ENCODE measurements at regions not wholly inside any gene's neighbourhood (a gene's known extent, or its start where the extent isn't known, plus 50 kb on each side); places are given as distances from the start of the nearest gene placed in this dataset.
"Not testable (repeated sequence)": the region's sequence is repeated elsewhere in the genome, so short reads cannot be mapped to it uniquely, and the experiment has no call there.

DNA sequence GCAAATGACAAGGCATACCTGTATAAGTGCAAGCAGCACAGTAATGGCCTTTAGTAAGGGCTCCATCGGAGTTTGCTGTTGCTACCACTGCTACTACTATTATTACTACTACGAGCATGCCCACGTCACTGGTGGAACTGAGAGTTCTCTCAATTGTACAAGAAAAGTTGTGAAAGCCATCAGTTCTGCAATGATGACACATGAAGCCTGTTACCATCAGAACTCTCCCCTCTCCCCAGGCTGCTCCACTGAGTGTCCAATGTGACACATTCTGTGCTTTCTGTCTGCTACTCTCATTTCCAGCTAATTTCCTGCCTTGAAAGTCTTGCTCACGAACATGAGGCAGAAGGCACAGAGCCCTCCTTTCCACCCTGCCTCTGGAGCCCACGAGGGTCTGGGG, 263.2 kb upstream of the MGMT start:
- in situ Hi-C loops (cut with HindIII; ENCODE audit: low pct_ligation_motif_present, low pct_unique_long_range_greater_than_20kb, low sequenced_read_pairs) = no loop called here
- DNase-seq = no peak

DNA sequence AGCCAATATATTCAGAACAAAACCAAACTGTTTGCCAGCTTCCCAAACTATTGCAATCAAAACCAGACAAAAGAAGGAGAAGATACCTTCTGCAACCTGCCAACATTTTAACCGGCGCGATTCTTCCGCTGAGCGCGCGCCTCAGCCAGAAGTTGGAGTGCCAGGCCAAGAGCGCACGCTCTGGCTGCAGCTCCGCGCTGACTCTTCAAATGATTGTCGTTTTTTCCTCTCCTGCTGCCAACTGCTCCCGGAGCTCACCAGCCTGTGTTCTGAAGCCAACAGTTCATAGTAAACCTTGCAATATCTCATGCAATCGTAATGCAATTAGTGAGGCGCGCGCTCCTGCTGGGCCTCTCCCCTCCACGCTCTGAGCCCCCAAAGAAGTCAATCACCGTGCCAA, 259.7 kb upstream of the MGMT start:
- no peak for DNase-seq
- in situ Hi-C loops (cut with HindIII; ENCODE audit: low pct_ligation_motif_present, low pct_unique_long_range_greater_than_20kb, low sequenced_read_pairs) = no loop called here

DNA sequence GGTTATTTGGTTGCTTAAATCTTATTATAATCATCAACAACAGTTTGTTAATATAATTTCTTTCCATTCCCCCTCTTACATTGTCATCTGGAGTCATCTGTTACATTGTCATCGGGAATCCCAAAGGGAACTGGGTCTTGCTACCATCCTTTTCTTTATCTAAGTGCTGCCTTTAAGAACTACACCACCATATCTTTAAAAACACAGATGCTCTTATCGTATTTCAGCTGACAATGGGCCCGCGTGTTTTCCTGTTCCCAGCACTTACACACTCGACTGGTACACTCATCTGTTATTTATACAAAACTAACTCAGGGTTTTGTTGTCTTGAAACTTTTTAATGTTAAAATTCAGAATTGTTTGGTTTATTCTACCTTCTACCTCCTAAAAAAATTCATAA, 256.2 kb upstream of the MGMT start:
- no peak for DNase-seq
- in situ Hi-C loops (cut with HindIII; ENCODE audit: low pct_ligation_motif_present, low pct_unique_long_range_greater_than_20kb, low sequenced_read_pairs) = no loop called here

DNA sequence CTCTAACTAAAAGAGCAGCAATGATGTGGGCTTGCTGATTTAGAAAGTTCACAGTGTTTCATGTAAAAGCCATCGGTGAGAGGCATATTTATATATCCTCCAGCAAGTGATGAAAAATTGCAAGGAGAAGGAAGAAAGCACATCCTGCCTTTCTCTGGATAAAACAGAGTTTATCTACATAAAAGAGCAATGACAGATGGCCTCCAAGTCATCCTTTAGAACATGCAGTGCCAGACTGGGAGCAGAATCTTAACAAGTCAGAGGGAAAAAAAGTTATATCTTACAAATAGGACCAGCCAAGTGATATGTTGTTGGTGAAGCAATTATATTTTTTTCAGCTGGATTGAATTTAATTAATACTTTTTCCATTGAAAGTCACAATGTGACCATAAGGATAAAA, 253.8 kb upstream of the MGMT start:
- DNase-seq = no peak
- in situ Hi-C loops (cut with HindIII; ENCODE audit: low pct_ligation_motif_present, low pct_unique_long_range_greater_than_20kb, low sequenced_read_pairs) = no loop called here

DNA sequence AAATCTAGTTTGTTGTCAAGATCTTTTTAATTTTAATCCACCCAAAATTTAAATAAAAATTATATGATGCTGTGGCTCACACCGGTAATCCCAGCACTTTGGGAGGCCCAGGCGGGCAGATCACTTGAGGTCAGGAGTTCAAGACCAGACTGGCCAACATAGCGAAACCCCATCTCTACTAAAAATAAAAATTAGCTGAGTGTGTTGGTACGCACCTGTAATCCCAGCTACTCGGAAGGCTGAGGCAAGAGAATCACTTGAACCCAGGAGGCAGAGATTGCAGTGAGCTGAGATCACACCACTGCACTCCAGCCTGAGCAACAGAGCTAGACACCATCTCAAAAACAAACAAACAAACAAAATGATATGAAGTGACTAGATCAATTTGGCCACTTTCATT, 253.0 kb upstream of the MGMT start:
- in situ Hi-C loops (cut with HindIII; ENCODE audit: low pct_ligation_motif_present, low pct_unique_long_range_greater_than_20kb, low sequenced_read_pairs); DNase-seq: not testable (repeated sequence)

DNA sequence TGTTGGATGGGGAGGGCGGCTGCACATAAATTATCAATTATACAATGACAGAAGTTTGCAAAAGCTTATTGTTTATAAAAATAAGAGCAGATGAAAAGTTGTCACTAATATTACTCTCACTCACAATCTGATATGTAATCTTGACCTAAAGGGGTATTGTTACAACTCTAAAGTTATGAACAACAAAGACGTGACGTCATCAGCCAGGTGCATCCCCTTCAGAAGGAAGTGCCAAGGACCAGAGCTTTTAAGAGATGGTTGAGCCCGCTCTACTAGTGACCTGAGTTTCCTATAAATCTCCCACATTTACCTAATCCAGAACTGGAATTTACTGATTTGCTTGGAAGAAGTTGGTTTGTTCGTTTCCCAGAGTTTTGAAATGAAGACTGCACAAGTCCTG, 247.7 kb upstream of the MGMT start:
- DNase-seq = no peak
- in situ Hi-C loops (cut with HindIII; ENCODE audit: low pct_ligation_motif_present, low pct_unique_long_range_greater_than_20kb, low sequenced_read_pairs) = no loop called here

DNA sequence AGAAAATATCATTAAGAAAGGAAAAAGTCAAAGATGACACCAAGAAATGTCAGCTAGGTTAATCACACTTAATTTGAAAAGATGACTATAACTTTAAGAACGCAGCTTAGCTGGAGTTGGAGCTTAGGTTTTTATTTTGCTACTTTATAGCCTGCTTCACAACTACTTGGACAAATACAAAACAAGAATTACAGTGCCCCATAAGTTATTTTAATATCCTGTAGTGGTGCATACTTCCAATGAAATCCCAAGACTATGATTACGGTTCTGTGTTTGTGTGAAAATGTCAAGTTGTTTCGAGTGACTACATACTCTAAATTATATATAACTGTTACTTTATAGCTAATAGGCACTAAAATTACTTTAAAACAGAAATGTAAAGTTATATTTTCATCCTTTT, 244.6 kb upstream of the MGMT start:
- no peak for DNase-seq
- in situ Hi-C loops (cut with HindIII; ENCODE audit: low pct_ligation_motif_present, low pct_unique_long_range_greater_than_20kb, low sequenced_read_pairs) = no loop called here

DNA sequence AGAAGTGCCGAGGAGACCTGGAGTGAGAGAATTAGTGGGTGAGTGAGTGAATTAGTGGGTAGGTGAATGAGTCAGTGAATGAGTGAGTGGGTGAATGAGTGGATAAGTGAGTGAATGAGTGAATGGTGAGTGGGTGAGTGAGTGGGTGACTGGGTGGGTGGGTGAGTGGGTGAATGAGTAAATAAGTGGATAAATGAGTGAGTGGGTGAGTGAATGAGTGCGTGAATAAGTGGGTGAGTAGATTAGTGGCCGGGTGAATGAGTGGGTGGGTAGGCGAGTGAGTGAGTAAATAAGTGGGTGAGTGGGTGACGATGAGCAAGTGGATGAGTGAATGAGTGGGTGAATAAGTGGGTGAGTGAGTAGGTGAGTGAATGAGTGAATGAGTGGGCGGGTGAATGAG, 243.7 kb upstream of the MGMT start:
- no peak for DNase-seq
- in situ Hi-C loops (cut with HindIII; ENCODE audit: low pct_ligation_motif_present, low pct_unique_long_range_greater_than_20kb, low sequenced_read_pairs) = no loop called here

DNA sequence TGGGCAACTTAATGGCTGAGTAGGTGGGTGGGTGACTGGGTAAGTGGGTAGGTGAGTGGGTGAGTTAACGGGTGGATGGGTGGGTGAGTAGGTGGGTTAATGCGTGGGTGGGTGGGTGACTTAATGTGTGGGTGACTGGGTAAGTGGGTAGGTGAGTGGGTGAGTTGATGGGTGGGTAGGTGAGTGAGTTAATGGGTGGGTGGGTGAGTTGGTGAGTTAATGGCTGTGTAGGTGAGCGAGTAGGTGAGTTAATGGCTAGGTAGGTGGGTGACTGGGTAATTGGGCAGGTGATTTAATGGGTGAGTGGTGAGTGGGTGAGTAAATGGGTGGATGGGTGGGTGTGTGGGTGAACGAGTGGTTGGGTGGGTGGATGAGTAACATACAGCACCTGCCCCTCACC, 243.0 kb upstream of the MGMT start:
- in situ Hi-C loops (cut with HindIII; ENCODE audit: low pct_ligation_motif_present, low pct_unique_long_range_greater_than_20kb, low sequenced_read_pairs) = no loop called here
- DNase-seq = no peak

DNA sequence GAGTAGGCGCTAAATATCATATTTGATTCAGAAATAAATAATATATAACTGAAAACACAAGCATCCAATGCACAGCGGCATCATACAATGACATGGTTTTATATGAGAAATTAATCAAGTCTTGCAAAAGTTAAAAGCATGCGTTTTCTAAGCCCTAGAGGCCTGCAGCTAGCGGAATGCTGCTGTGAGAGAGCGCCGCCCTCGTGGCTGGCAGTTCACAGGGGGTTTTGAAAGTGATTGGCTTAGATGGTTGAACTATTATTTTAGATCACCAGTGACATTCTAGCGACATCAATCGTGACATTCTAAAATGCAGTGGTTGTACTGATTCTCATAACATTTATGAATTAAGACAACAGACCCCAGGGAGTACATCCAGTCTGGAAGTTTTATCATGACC, 235.2 kb upstream of the MGMT start:
- in situ Hi-C loops (cut with HindIII; ENCODE audit: low pct_ligation_motif_present, low pct_unique_long_range_greater_than_20kb, low sequenced_read_pairs) = no loop called here

DNA sequence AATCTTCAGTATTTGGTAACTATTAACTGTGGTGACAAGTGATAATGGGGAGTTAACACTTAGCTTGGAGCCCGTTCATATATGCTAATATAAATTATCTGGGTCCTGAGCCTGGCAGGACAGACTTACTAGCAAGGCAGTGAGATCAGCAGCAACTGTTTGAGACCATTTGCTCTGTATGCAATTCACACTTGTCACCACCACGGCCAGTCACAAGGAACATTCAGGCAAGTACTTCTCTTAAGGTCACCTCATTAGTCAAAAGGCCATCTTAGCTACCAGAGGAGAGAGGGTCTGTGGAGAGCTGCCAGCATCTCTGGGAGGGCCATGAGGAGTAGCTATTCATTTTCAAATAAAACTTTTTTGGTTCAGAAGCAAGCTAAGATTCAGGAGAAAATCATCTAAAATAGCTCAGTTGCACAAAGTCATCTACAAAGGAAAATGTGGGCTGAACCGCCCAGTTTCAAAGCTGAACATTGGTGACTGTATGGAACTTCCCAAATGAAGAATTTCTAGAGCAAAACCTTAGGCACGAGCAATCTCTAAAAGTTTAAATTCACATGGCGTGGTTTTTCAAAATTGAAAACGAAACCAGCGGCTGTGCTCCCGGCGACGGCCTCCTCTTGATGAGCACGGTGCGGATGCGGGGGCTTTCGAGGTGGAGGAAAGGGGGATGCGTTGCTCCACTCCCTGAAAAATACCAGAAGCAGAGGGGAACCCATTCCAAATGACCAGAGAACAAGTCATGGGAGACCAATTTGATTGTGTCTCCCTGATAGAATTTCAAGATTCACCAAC, 233.5 kb upstream of the MGMT start:
- in situ Hi-C loops (cut with HindIII; ENCODE audit: low pct_ligation_motif_present, low pct_unique_long_range_greater_than_20kb, low sequenced_read_pairs) = no loop called here
- peak; percentile 29 for DNase-seq

More for the DNA sequence above, 235.2 kb upstream of the MGMT start:
- DNase-seq = no peak

DNA sequence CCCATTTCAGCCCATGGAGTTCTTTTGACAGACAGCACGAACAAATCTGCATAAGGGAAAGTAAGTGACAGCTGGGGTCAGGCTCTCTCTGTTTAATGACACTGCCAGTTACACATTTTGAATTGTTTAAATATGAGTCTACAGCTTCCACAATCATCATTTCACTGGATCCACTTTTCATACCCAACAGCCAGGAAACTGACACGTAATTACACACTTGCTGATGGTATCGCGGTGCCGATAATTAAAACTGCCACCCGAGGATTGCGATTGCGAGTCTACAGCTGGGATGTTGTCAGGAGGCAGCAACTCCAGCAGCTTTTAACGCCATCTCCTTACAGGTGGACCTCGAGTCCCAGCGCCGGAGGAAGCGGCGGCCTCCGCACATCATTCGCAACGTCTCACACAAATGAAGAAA, 230.8 kb upstream of the MGMT start:
- DNase-seq = no peak
- in situ Hi-C loops (cut with HindIII; ENCODE audit: low pct_ligation_motif_present, low pct_unique_long_range_greater_than_20kb, low sequenced_read_pairs) = no loop called here

DNA sequence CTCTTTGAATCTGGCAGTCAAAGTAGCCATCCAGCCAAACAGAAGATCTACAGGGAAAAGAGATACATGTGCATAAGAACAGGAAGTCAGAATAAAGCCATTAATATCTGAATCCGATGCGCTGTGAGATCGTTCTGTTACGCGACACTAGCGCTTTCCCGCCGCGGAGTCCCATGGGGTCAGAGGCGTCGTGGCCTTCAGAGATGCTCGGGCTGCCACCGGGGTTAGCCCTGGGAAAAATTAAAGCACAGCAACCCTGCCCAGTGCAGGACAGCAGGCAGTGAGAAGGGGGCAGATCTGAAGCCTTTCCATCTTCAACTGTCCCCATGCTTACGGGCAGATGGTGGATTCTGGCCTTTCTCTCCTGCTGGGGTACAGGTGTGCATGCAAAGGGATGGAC, 225.6 kb upstream of the MGMT start:
- no peak for DNase-seq
- in situ Hi-C loops (cut with HindIII; ENCODE audit: low pct_ligation_motif_present, low pct_unique_long_range_greater_than_20kb, low sequenced_read_pairs) = no loop called here

DNA sequence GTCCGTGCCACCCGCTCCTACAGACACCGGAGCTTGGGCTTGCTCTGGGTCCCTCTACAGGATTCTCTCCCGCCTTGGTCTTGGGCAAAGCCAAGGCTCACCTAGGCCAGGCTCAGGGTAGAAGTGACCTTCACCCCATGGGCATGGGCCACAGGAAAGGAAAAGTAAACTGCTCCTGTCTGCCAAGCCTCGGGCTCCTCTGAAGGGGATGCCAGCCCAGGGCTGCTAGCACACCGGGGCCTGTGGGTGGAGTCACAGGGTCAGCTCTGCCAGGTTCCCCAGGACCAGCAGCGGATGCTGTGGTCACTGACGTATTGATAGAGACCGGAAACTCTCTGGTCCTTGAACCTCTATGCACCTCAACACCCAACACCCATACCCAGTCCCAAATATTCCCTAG, 222.7 kb upstream of the MGMT start:
- DNase-seq = no peak
- in situ Hi-C loops (cut with HindIII; ENCODE audit: low pct_ligation_motif_present, low pct_unique_long_range_greater_than_20kb, low sequenced_read_pairs) = no loop called here

DNA sequence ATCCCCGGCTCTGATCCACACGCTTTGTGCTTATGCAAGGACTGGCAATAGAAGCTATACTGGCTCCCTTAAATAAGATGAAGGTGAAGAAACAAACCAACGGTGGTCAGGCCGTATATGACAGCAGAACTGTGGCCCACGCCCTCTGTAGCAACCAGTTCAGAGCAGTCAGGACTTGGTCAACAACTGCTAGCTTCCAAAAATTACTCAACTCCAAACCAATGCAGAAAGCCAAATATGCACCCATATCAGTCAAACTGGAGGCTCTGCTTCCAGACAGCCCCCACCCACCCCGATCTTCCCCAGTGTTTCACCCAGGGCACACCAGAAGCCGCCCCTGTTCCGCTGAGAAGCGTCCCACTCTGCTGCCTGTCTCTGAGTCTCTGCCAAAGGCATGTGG, 222.3 kb upstream of the MGMT start:
- in situ Hi-C loops (cut with HindIII; ENCODE audit: low pct_ligation_motif_present, low pct_unique_long_range_greater_than_20kb, low sequenced_read_pairs) = no loop called here
- no peak for DNase-seq

DNA sequence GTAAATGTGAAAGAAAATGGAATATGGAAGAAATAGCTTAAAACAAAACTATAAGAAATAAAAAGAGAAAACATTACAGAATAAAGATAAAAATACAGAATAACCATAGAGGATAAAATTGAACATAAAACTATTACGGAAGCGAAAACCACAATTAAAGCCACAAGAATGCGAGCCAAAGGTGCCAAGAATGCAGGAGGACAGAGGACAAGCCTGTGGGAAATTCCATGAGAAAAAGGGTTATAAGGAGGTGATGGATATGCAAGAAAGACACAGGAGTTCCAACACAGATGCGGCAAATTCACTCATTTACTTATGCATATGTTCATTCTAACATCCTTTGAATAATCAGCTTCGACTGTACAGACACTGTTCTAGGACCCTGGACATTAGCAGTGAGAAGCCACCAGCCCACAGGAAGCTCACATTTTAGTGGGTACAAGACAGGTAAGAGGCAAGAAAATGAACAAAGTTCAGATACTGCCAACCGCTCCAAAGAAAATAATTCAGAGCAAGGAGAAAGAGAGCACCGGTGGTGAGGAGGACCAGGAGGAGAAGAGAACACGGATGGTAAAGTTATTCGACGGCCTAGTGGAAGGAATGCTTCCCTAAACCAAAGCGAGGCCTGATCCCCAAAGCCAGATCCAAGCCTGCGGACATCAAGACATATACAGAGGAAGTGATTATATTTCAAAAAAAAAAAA, 213.7 kb upstream of the MGMT start:
- in situ Hi-C loops (cut with HindIII; ENCODE audit: low pct_ligation_motif_present, low pct_unique_long_range_greater_than_20kb, low sequenced_read_pairs) = no loop called here
- DNase-seq = no peak

DNA sequence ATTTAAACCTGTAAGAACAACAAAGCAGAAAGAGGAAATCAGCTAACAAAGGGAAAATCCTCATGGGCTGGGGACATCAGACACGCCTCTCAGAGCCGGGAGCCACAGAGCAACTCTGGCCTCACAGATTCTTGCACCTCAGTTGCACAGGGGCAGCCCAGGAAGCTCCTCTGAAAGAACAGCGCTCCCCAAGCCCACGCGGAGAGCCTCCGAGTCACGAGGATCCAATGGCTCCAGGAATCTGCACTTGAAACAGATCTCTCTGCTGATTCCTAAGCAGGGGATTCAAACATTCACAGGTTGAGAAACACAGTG, 213.2 kb upstream of the MGMT start:
- in situ Hi-C loops (cut with HindIII; ENCODE audit: low pct_ligation_motif_present, low pct_unique_long_range_greater_than_20kb, low sequenced_read_pairs) = no loop called here

DNA sequence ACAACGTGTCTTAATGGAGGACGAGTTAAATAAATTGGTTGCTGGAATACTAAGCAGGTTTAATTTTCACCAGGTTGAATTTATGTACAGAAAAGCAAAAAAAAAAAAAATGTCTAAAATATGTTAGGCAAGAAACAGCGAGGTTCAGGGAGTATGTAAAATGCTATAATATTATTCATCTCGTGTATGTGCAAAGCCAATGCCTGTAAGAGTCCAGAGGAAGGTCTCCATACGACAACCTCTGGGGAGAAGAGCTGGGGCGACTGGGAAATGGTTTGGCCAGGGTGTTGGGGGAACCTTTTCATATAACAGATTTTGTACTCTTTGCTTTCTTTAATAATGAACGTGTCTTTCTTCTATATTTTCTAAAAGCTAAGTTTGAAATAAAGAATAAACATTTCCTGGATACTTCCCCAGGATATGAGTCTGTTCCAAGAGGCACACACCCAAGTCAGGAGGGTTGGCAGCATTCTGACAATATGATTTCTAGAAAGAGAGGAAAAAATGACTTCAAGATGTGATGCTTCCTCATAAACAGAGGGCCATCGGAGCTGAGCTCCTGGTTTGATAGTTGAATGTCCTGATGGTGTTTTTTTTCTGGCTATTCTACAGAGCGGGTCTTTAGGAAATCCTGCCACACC, 208.6 kb upstream of the MGMT start:
- in situ Hi-C loops (cut with HindIII; ENCODE audit: low pct_ligation_motif_present, low pct_unique_long_range_greater_than_20kb, low sequenced_read_pairs) = no loop called here
- no peak for DNase-seq

More for the DNA sequence above, 213.2 kb upstream of the MGMT start:
- DNase-seq = no peak

DNA sequence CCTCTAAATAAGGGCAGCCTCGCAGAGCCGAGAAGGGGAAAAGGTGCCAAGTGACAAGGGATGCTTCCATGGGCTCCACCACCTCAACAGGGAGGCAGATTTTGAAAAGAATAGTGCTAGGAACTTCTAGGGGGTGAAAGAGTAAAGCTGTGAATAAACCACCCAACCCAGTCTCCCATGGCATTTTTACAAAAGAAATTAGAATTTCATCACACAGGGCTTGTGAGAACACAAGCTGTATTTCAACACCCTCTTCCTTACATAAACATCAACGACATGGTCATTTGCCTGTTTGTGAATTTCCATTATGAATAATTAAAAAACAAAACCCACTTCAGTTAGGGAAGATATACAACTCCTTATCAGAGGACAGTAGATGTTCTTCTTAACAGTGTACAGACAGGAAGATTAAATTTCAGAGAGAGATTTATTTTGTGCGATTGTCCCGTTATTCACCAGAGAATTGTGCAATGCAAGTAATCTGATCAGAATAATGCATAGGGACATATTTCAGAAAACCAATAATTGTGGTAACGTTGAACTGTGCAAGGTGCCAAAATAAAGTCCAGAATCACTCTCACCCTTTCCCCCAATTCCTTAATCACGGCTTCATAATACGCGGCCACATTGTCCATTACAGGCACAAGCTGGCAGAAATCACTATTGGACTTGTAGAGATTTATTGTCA, 207.8 kb upstream of the MGMT start:
- DNase-seq = no peak

More for the DNA sequence above, 207.8 kb upstream of the MGMT start:
- in situ Hi-C loops (cut with HindIII; ENCODE audit: low pct_ligation_motif_present, low pct_unique_long_range_greater_than_20kb, low sequenced_read_pairs) = no loop called here
